Cardiac muscle cell (in vitro differentiated cells and primary cell): ENCODE measurements at regions not wholly inside any gene's neighbourhood (a gene's known extent, or its start where the extent isn't known, plus 50 kb on each side); places are given as distances from the start of the nearest gene placed in this dataset.

Source experiments
- DNase-seq, 2 donors: peaks; one replicate each; pipeline versions ENCODE4 v3.0.0 to v3.0.0-alpha.2; 2010 to 2017; ENCODE audit warnings: low read depth in 1 of 2, low spot score in 1 of 2
- H3K27ac ChIP-seq: fragments of 200-600 bp; sonication (generic); 2 replicates; pipeline ENCODE4 v1.5.1; 2016
- H3K27me3 ChIP-seq: fragments of 200-600 bp; sonication (generic); 2 replicates; pipeline ENCODE4 v1.6.0; 2016; ENCODE audit warnings: control low read depth
- H3K36me3 ChIP-seq: fragments of 200-600 bp; sonication (generic); 2 replicates; pipeline ENCODE4 v1.5.1; 2016; ENCODE audit warnings: control low read depth
- H3K4me1 ChIP-seq: fragments of 200-600 bp; sonication (generic); 2 replicates; pipeline ENCODE4 v1.8.1; 2017; ENCODE audit warnings: low read depth, mild to moderate bottlenecking, mixed run types
- H3K4me3 ChIP-seq: fragments of 200-600 bp; sonication (generic); 2 replicates; pipeline ENCODE4 v1.5.1; 2016; ENCODE audit warnings: mild to moderate bottlenecking
- H3K9me3 ChIP-seq: fragments of 200-600 bp; sonication (generic); 2 replicates; pipeline ENCODE4 v1.5.1; 2017; ENCODE audit warnings: low read depth, mild to moderate bottlenecking, control low read depth
- TF ChIP-seq, protein P1 (sequence below): IDR thresholded peaks from 2 replicates; pipeline ENCODE4 v1.5.1; 2012; ENCODE audit warnings: low read depth, mild to moderate bottlenecking, low read length

DNA sequence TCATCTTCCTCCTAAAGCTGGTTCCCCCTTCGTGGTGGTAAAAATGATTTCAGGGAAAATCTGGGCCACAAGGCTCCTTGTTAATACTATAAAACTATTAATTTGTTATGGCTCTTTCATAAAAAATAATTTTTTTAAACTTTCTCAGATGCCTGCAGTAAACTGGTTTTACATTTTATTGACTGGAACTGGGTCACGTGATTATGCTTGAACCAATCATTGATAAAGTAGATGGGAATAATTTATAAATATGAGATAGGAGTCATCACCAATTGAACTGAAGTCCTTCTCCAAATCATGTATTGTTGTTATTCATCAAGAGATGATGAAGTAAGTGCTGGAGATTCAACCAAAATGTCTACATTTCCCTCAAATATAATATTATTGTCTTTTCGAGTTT, 138.4 kb downstream of the SLC17A6 start:
- H3K9me3 ChIP-seq, result no peaks in the 10 kb centered on the region
- peaks cover 6% of the 10 kb centered on the region for H3K4me1 ChIP-seq
- no peaks in the 10 kb centered on the region for H3K36me3 ChIP-seq
- no peak for DNase-seq
- H3K4me3 ChIP-seq, result no peak overlapping the region
- TF ChIP-seq, protein P1, sequence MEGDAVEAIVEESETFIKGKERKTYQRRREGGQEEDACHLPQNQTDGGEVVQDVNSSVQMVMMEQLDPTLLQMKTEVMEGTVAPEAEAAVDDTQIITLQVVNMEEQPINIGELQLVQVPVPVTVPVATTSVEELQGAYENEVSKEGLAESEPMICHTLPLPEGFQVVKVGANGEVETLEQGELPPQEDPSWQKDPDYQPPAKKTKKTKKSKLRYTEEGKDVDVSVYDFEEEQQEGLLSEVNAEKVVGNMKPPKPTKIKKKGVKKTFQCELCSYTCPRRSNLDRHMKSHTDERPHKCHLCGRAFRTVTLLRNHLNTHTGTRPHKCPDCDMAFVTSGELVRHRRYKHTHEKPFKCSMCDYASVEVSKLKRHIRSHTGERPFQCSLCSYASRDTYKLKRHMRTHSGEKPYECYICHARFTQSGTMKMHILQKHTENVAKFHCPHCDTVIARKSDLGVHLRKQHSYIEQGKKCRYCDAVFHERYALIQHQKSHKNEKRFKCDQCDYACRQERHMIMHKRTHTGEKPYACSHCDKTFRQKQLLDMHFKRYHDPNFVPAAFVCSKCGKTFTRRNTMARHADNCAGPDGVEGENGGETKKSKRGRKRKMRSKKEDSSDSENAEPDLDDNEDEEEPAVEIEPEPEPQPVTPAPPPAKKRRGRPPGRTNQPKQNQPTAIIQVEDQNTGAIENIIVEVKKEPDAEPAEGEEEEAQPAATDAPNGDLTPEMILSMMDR, result no peak
- no peak overlapping the region for H3K27ac ChIP-seq
- no peaks in the 10 kb centered on the region for H3K27me3 ChIP-seq

DNA sequence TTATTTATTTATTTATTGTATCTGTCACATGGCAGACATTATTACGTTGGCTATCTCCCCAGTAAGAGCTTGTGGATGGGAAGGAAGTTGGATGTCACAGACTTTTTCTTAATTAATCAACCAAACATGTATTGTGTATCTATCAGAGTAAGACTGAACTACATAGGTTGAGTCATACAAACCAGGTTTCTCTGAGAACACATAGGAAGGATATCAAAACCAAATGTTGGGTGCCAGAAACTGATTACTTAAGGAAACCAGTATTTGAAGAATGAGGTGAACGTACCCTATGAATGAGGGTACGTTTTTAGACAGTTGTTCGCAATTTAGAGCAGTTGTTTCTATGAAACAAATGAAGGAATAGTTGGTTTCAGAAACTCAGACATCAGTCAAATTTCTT, 136.4 kb downstream of the SLC17A6 start:
- TF ChIP-seq, protein P1, result no peak

DNA sequence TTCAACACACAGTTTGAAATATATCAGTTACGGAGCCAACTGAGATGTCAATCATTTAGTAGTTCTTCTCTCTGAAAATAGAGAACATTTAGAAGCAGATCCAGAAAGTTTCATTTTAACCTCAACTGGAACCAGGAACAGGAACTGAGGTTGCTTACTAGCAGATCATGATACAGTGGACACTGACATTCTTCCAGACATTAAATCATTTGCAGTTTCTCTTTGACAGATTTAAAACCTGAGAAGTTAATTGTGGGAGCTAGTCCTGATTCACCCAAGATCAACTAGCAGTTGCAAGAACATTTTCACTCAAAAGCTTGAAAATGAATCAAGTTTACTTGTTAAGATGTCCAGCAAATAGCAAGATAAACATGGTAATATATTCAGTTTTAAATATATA, 135.4 kb downstream of the SLC17A6 start:
- no peaks in the 10 kb centered on the region for H3K36me3 ChIP-seq
- DNase-seq, result no peak
- no peak overlapping the region for H3K4me3 ChIP-seq
- H3K27ac ChIP-seq, result no peak overlapping the region
- H3K9me3 ChIP-seq, result no peaks in the 10 kb centered on the region
- peaks cover 6% of the 10 kb centered on the region for H3K4me1 ChIP-seq
- H3K27me3 ChIP-seq, result no peaks in the 10 kb centered on the region
- TF ChIP-seq, protein P1, result no peak

More for the DNA sequence above, 136.4 kb downstream of the SLC17A6 start:
- H3K9me3 ChIP-seq, result no peaks in the 10 kb centered on the region
- peaks cover 6% of the 10 kb centered on the region for H3K4me1 ChIP-seq
- H3K36me3 ChIP-seq, result no peaks in the 10 kb centered on the region
- no peaks in the 10 kb centered on the region for H3K27me3 ChIP-seq
- H3K27ac ChIP-seq, result no peak overlapping the region
- H3K4me3 ChIP-seq, result no peak overlapping the region
- DNase-seq, result no peak

DNA sequence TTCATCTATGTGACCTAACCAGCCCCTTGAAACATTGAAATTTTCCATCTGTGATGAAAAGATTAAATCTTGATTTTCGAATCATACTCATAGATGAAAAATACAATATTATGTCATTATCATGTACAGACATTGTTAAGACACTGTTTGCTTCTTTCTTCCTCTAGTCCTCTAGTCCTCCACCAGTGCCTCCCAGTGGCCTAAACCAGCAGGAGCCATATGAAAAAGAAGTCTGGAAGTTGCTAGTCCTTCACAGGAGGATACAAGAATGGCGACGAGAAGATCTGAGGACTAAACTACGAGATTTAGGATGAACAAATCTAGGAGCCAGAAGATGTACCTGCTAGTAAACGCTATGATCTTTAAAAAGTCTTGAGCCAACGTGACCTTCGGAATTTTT, 134.1 kb downstream of the SLC17A6 start:
- TF ChIP-seq, protein P1, result peak; percentile 18
- Histone ChIP-seq H3K9me3 (no peaks in the 10 kb centered on the region), H3K4me3 (no peak overlapping the region), H3K27ac (no peak overlapping the region), H3K27me3 (no peaks in the 10 kb centered on the region), H3K4me1 (peaks cover 5% of the 10 kb centered on the region), H3K36me3 (no peaks in the 10 kb centered on the region)
- peak in 1 of 2 donors; percentile 4 for DNase-seq

DNA sequence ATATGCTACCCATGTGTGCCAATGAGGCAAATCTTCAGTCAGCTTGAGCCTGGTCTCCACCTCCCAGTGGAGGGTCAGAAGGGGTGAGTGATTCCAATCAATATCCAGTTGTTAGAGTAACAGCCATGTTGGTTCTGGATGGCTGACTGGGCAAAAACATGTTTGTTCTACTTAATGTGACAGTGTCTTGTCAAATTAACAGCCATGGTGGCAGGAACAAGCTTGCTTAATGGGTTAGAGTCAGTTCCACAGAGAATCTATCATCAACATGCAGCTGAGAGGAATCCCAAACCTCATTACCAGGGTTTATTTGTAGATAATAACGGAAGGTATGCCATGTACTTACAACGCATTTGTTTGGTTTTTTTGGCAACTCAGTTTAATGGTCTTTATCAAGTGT, 133.2 kb downstream of the SLC17A6 start:
- Histone ChIP-seq H3K4me1 (no peaks in the 10 kb centered on the region), H3K9me3 (no peaks in the 10 kb centered on the region), H3K4me3 (no peak overlapping the region), H3K27me3 (no peaks in the 10 kb centered on the region), H3K27ac (no peak overlapping the region), H3K36me3 (no peaks in the 10 kb centered on the region)
- TF ChIP-seq, protein P1, result no peak
- DNase-seq, result no peak

DNA sequence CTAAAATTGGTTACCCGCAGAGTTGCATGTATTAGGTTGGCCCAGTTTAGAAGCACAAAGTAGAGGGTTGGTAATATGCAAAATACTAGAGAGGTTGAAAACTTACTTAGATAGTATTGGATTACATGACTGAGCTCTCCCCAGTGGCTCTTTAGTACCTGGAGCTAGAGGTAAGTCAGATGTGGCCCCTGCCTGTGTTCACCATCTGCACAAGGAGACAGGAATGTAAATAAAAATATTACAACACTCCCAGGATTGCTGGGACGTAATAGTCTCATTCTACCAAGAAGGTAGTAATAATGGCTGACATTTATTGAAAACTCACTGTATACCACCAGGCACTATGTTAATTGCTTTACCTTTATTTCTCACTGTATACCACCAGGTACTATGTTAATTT, 129.6 kb downstream of the SLC17A6 start:
- H3K27me3 ChIP-seq, result no peaks in the 10 kb centered on the region
- no peaks in the 10 kb centered on the region for H3K9me3 ChIP-seq
- no peak for DNase-seq
- H3K27ac ChIP-seq, result no peak overlapping the region
- no peaks in the 10 kb centered on the region for H3K4me1 ChIP-seq
- no peaks in the 10 kb centered on the region for H3K36me3 ChIP-seq
- H3K4me3 ChIP-seq, result no peak overlapping the region
- TF ChIP-seq, protein P1, result no peak
